Lung (tissue), 11 donors: ENCODE measurements at regions not wholly inside any gene's neighbourhood (a gene's known extent, or its start where the extent isn't known, plus 50 kb on each side); places are given as distances from the start of the nearest gene placed in this dataset.
A peak's percentile ranks its signal among the peaks of the same experiment; 100 is the strongest.

Experiments
- ATAC-seq: fragments of 200-7000 bp; cut with Tn5 transposase; one replicate; pipeline ENCODE4 v1.9.1; 2020; ENCODE audit warnings: moderate number of reproducible peaks; ENCODE audit not compliant: insufficient read depth, low FRiP score
- DNase-seq, 3 donors: peaks; one replicate each; pipeline ENCODE4 v3.0.0-alpha.2; 2013 to 2017
- H3K27ac ChIP-seq, 2 donors: one replicate each; pipeline ENCODE4 v1.5.1; 2013; ENCODE audit warnings: mild to moderate bottlenecking in 2 of 2, moderate library complexity in 2 of 2, control low read depth in 1 of 2, inconsistent platforms in 1 of 2, low read depth in 1 of 2, low read length in 1 of 2
- H3K27me3 ChIP-seq, 3 donors: one replicate each; pipeline ENCODE4 v1.5.1; 2013; ENCODE audit warnings: low read length in 2 of 3; ENCODE audit not compliant: control insufficient read depth in 3 of 3, insufficient read depth in 3 of 3
- H3K36me3 ChIP-seq, 4 donors: one replicate each; pipeline ENCODE4 v1.5.1; 2013; ENCODE audit warnings: low read length in 4 of 4, mild to moderate bottlenecking in 1 of 4, moderate library complexity in 1 of 4; ENCODE audit not compliant: control insufficient read depth in 4 of 4, insufficient read depth in 4 of 4
- H3K4me1 ChIP-seq, 5 donors: one replicate each; pipeline ENCODE4 v1.5.1; 2013; ENCODE audit warnings: low read length in 5 of 5, mild to moderate bottlenecking in 2 of 5, moderate library complexity in 1 of 5; ENCODE audit not compliant: control insufficient read depth in 5 of 5, insufficient read depth in 5 of 5
- H3K4me3 ChIP-seq: one replicate; pipeline ENCODE4 v1.5.1; 2013; ENCODE audit warnings: mild to moderate bottlenecking, control low read depth, moderate library complexity
- H3K9ac ChIP-seq, 2 donors: one replicate each; pipeline ENCODE4 v1.5.1; 2013; ENCODE audit warnings: low read length in 2 of 2, control low read depth in 1 of 2; ENCODE audit not compliant: insufficient read depth in 1 of 2
- H3K9me3 ChIP-seq, 4 donors: one replicate each; pipeline ENCODE4 v1.5.1; 2013; ENCODE audit warnings: low read length in 3 of 4, mild to moderate bottlenecking in 1 of 4, moderate library complexity in 1 of 4; ENCODE audit not compliant: control insufficient read depth in 4 of 4, insufficient read depth in 3 of 4
- CTCF ChIP-seq: IDR thresholded peaks from 2 replicates; pipeline ENCODE4 v1.5.1; 2012; ENCODE audit warnings: mild to moderate bottlenecking; ENCODE audit errors: control extremely low read depth, extremely low read depth
- WGBS, 2 donors: extraction: QIAGEN DNeasy Blood & Tissue Kit; methylation state at CpG; one replicate each; pipeline ENCODE4 v1.1.7; 2013; 5-methylcytosine and 5-hydroxymethylcytosine counted together
- donor health status: control.
- donor health status: control.
- donor health status: Bipolar disorder and iron deficiency.
- donor health status: healthy.
- donor health status: DM: yes; HTN: yes; CAD: no.

GRCh38 chr3:83842511-83842910, 1116.3 kb upstream of the CADM2 start:
- no peak overlapping the region for H3K4me3 ChIP-seq
- no peaks in the 10 kb centered on the region for H3K36me3 ChIP-seq
- no peak for TF ChIP-seq CTCF
- no peaks in the 10 kb centered on the region for H3K4me1 ChIP-seq
- H3K9me3 ChIP-seq, result no peaks in the 10 kb centered on the region
- ATAC-seq (no peak), DNase-seq (no peak)
- no peak overlapping the region for H3K9ac ChIP-seq
- WGBS, 2 donors, result 51 to 74% methylated on average over 1 of the region's 1 CpG
- H3K27me3 ChIP-seq, result no peaks in the 10 kb centered on the region
- no peak overlapping the region for H3K27ac ChIP-seq

- Histone ChIP-seq H3K27me3 (no peaks in the 10 kb centered on the region), H3K4me1 (no peaks in the 10 kb centered on the region), H3K27ac (no peak overlapping the region), H3K9ac (no peak overlapping the region), H3K36me3 (no peaks in the 10 kb centered on the region), H3K9me3 (no peaks in the 10 kb centered on the region), H3K4me3 (no peak overlapping the region)
- 90 to 94% methylated on average over 2 of the region's 2 CpGs for WGBS, 2 donors
- ATAC-seq, result no peak
- no peak for TF ChIP-seq CTCF
- no peak for DNase-seq
These were observed 1115.1 kb upstream of the CADM2 start for GRCh38 chr3:83843716-83844115.

GRCh38 chr3:83849106-83849730, 1109.6 kb upstream of the CADM2 start:
- Histone ChIP-seq H3K27ac (no peak overlapping the region), H3K4me3 (no peak overlapping the region), H3K4me1 (peaks cover 0 to 4% (median 0%) of the 10 kb centered on the region in 5 donors), H3K36me3 (no peaks in the 10 kb centered on the region), H3K9ac (no peak overlapping the region), H3K27me3 (no peaks in the 10 kb centered on the region), H3K9me3 (no peaks in the 10 kb centered on the region)
- 77 to 78% methylated on average over 1 of the region's 1 CpG for WGBS, 2 donors
- no peak for TF ChIP-seq CTCF
- DNase-seq (peak in 2 of 3 donors; percentile 65 to 84), ATAC-seq (no peak)

- no peak overlapping the region for H3K9ac ChIP-seq
- peaks cover 0 to 5% (median 1%) of the 10 kb centered on the region in 4 donors for H3K9me3 ChIP-seq
- no peaks in the 10 kb centered on the region for H3K36me3 ChIP-seq
- WGBS, 2 donors, result 68% methylated on average over 2 of the region's 2 CpGs
- H3K4me3 ChIP-seq, result no peak overlapping the region
- H3K4me1 ChIP-seq, result no peaks in the 10 kb centered on the region
- DNase-seq, result no peak
- TF ChIP-seq CTCF, result no peak
- no peak overlapping the region for H3K27ac ChIP-seq
- no peak for ATAC-seq
- no peaks in the 10 kb centered on the region for H3K27me3 ChIP-seq
These were observed 1095.4 kb upstream of the CADM2 start for GRCh38 chr3:83863380-83863779.
